OCI-LY7 (cell line): ENCODE measurements at regions not wholly inside any gene's neighbourhood (a gene's known extent, or its start where the extent isn't known, plus 50 kb on each side); places are given as distances from the start of the nearest gene placed in this dataset.

Experiments used
- BruUV-seq: library from RNA; stranded (reverse); fragments of 400-500 nt; replicated peaks from 2 replicates; lab custom pipeline; 2021; lab: Mats Ljungman, UMichigan
- CTCF ChIA-PET: fragments of 300-600 bp; sonication (Branson Sonifier 250); formaldehyde crosslinking; loops from one replicate; lab custom pipeline; 2022; ENCODE audit warnings: antibody characterized with exemption; ENCODE audit not compliant: unreplicated experiment; lab: Charles Lee
- POLR2A ChIA-PET: fragments of 300-600 bp; sonication (Branson Sonifier 250); formaldehyde crosslinking; loops from one replicate; lab custom pipeline; 2022; ENCODE audit warnings: antibody characterized with exemption; lab: Charles Lee
- DNase-seq: peaks from one replicate; pipeline ENCODE4 v3.0.0-alpha.2; 2015; ENCODE audit warnings: low spot score
- H2AFZ ChIP-seq: fragments of 200-600 bp; sonication (generic), shearing (Covaris generic); 2 replicates; pipeline ENCODE4 v1.6.1; 2014; ENCODE audit warnings: mild to moderate bottlenecking, antibody characterized with exemption, low read length, moderate library complexity
- H3K27ac ChIP-seq: fragments of 200-600 bp; sonication (generic); 2 replicates; pipeline ENCODE4 v1.5.1; 2014; ENCODE audit warnings: mixed run types, low read depth, mild to moderate bottlenecking, moderate library complexity, low read length, inconsistent platforms; ENCODE audit not compliant: poor library complexity, severe bottlenecking
- H3K36me3 ChIP-seq: fragments of 200-600 bp; sonication (generic); 2 replicates; pipeline ENCODE4 v1.6.1; 2014; ENCODE audit warnings: mild to moderate bottlenecking, antibody characterized with exemption, low read length, moderate library complexity, mixed read lengths; ENCODE audit not compliant: insufficient read depth
- H3K4me1 ChIP-seq: fragments of 200-600 bp; sonication (generic); 2 replicates; pipeline ENCODE4 v1.5.1; 2014; ENCODE audit warnings: mild to moderate bottlenecking, low read length; ENCODE audit not compliant: insufficient read depth, poor library complexity, severe bottlenecking
- H3K4me2 ChIP-seq: fragments of 200-600 bp; sonication (generic); 2 replicates; pipeline ENCODE4 v1.6.1; 2014; ENCODE audit warnings: mild to moderate bottlenecking, low read length
- H3K4me3 ChIP-seq: fragments of 200-600 bp; sonication (generic); 2 replicates; pipeline ENCODE4 v1.5.1; 2014; ENCODE audit warnings: mild to moderate bottlenecking, low read depth, low read length; ENCODE audit not compliant: poor library complexity, severe bottlenecking
- H3K79me2 ChIP-seq: fragments of 200-600 bp; sonication (generic); 2 replicates; pipeline ENCODE4 v1.6.1; 2016; ENCODE audit warnings: low read depth, mild to moderate bottlenecking, low read length, moderate library complexity, mixed read lengths; ENCODE audit not compliant: insufficient read depth
- H3K9me2 ChIP-seq: fragments of 200-600 bp; sonication (generic); 2 replicates; pipeline ENCODE4 v1.6.1; 2016; ENCODE audit warnings: mild to moderate bottlenecking, low read length, mixed read lengths; ENCODE audit not compliant: insufficient read depth
- H3K9me3 ChIP-seq: fragments of 200-600 bp; sonication (generic); 2 replicates; pipeline ENCODE4 v1.6.1; 2014; ENCODE audit warnings: mild to moderate bottlenecking, mixed run types, low read length, mixed read lengths
- H4K20me1 ChIP-seq: fragments of 200-600 bp; sonication (generic); 2 replicates; pipeline ENCODE4 v1.6.1; 2014; ENCODE audit warnings: mild to moderate bottlenecking, antibody characterized with exemption, low read length, moderate library complexity, mixed read lengths; ENCODE audit not compliant: insufficient read depth
- EZH2phosphoT487 ChIP-seq: fragments of 200-600 bp; sonication (generic); IDR thresholded peaks from 2 replicates; pipeline ENCODE4 v1.6.1; 2018; ENCODE audit warnings: low read depth, borderline replicate concordance, mild to moderate bottlenecking, mixed run types, antibody characterized with exemption, low read length, moderate library complexity, mixed read lengths
- intact Hi-C: fragments of 100-400 bp; cut with micrococcal nuclease; formaldehyde crosslinking; loops from one replicate; pipeline ENCODE4 v1.10.0; 2022; ENCODE audit not compliant: unreplicated experiment
- TF ChIP-seq, protein P1 (sequence below): fragments of 200-600 bp; sonication (generic); conservative IDR thresholded peaks from 2 replicates; pipeline ENCODE4 v1.5.1; 2014; ENCODE audit warnings: mild to moderate bottlenecking, antibody characterized with exemption, low read length, moderate library complexity, mixed read lengths

DNA sequence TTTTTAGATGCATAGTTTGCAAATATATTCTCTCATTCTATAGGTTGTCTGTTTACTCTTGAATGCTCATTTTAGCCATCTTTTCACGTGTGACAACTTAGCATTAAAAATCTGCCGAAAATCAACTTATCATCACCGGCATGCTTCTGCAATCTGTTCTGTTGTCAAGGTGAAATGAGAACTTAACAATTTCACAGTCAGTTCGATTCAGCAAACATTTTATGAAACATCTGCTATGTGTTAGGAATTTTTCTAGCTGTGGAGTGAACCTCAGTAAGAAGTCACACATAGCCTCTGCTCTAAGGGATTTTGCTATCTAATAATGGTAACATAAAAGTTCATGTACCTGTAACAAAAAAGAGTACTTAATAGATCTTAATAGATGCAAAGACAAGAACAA lies 256.1 kb downstream of the ZWINT start:
- DNase-seq, result no peak
- CTCF ChIA-PET, result no interaction called here
- Histone ChIP-seq H2AFZ (no peak overlapping the region), H3K9me3 (no peaks in the 10 kb centered on the region), H3K36me3 (no peaks in the 10 kb centered on the region), H3K27ac (no peak overlapping the region), H3K4me3 (no peak overlapping the region), H4K20me1 (no peaks in the 10 kb centered on the region), H3K4me1 (no peaks in the 10 kb centered on the region), H3K9me2 (0 out of 2 replicates have a peak, but pooled peaks cover 4% of the 10 kb centered on the region), H3K4me2 (no peak overlapping the region), H3K79me2 (no peaks in the 10 kb centered on the region)
- no TSS peak for BruUV-seq
- TF ChIP-seq, protein P1, sequence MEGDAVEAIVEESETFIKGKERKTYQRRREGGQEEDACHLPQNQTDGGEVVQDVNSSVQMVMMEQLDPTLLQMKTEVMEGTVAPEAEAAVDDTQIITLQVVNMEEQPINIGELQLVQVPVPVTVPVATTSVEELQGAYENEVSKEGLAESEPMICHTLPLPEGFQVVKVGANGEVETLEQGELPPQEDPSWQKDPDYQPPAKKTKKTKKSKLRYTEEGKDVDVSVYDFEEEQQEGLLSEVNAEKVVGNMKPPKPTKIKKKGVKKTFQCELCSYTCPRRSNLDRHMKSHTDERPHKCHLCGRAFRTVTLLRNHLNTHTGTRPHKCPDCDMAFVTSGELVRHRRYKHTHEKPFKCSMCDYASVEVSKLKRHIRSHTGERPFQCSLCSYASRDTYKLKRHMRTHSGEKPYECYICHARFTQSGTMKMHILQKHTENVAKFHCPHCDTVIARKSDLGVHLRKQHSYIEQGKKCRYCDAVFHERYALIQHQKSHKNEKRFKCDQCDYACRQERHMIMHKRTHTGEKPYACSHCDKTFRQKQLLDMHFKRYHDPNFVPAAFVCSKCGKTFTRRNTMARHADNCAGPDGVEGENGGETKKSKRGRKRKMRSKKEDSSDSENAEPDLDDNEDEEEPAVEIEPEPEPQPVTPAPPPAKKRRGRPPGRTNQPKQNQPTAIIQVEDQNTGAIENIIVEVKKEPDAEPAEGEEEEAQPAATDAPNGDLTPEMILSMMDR, result no peak
- no peak for TF ChIP-seq EZH2phosphoT487
- intact Hi-C loops, result no loop called here
- POLR2A ChIA-PET, result no interaction called here

DNA sequence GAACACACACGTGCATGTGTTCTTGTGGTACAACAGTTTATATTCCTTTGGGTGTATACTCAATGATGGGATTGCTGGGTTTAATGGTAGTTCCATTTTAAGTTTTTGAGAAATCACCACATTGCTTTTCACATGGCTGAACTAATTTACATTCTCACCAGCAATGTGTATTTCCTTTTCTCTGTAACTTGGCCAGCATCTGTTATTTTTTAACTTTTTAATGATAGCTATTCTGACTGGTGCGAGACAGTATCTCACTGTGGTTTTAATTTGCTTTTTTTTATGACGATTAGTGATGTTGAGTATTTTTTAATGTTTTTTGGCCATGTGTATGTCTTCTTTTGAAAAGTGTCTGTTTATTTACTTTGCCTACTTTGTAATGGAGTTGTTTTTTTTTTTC lies 256.6 kb downstream of the ZWINT start:
- H3K27ac ChIP-seq, result no peak overlapping the region
- DNase-seq, result no peak
- no peak overlapping the region for H3K4me3 ChIP-seq
- H4K20me1 ChIP-seq, result no peaks in the 10 kb centered on the region
- H3K9me2 ChIP-seq, result 0 out of 2 replicates have a peak, but pooled peaks cover 4% of the 10 kb centered on the region
- no peak overlapping the region for H3K4me2 ChIP-seq
- intact Hi-C loops, result no loop called here
- no peaks in the 10 kb centered on the region for H3K4me1 ChIP-seq
- POLR2A ChIA-PET, result no interaction called here
- H2AFZ ChIP-seq, result no peak overlapping the region
- H3K36me3 ChIP-seq, result no peaks in the 10 kb centered on the region
- no peaks in the 10 kb centered on the region for H3K9me3 ChIP-seq
- CTCF ChIA-PET, result no interaction called here
- TF ChIP-seq, protein P1, result no peak
- TF ChIP-seq EZH2phosphoT487, result no peak
- no peaks in the 10 kb centered on the region for H3K79me2 ChIP-seq
- no TSS peak for BruUV-seq

DNA sequence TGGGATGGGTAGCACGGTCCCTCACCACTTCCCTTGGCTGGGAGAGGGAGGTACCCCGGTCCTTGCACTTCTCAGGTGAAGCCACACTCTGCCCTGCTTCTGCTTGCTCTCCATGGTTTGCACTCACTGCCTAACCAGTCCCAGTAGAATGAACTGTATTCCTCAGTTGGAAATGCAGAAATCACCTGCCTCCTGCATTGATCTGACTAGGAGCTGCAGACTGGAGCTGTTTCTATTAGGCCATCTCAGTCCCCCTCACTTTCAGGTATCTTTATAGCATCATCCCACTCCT lies 264.9 kb downstream of the ZWINT start:
- Histone ChIP-seq H3K4me3 (no peak overlapping the region), H3K36me3 (no peaks in the 10 kb centered on the region), H3K27ac (no peak overlapping the region), H2AFZ (no peak overlapping the region), H3K9me2 (no peaks in the 10 kb centered on the region), H4K20me1 (no peaks in the 10 kb centered on the region), H3K4me1 (no peaks in the 10 kb centered on the region), H3K4me2 (no peak overlapping the region), H3K9me3 (no peaks in the 10 kb centered on the region), H3K79me2 (no peaks in the 10 kb centered on the region)
- TF ChIP-seq, protein P1, result no peak
- no peak for TF ChIP-seq EZH2phosphoT487
- no peak for DNase-seq
- ChIA-PET CTCF (no interaction called here), POLR2A (no interaction called here)
- intact Hi-C loops, result no loop called here
- no TSS peak for BruUV-seq
